Retinal pigment epithelial cell (primary cell): ENCODE measurements at regions not wholly inside any gene's neighbourhood (a gene's known extent, or its start where the extent isn't known, plus 50 kb on each side); places are given as distances from the start of the nearest gene placed in this dataset.

ENCODE experiments used
- DNase-seq: peaks from one replicate; pipeline ENCODE4 v3.0.0-alpha.2; 2010; ENCODE audit warnings: low read depth
- H3K4me3 ChIP-seq: 2 replicates; pipeline ENCODE4 v1.5.1; 2011; ENCODE audit warnings: mild to moderate bottlenecking, low read length, control low read depth, moderate library complexity
- CTCF ChIP-seq: conservative IDR thresholded peaks from 2 replicates; pipeline ENCODE4 v1.5.1; 2011; ENCODE audit warnings: low read depth, low read length, control low read depth, inconsistent platforms

DNA sequence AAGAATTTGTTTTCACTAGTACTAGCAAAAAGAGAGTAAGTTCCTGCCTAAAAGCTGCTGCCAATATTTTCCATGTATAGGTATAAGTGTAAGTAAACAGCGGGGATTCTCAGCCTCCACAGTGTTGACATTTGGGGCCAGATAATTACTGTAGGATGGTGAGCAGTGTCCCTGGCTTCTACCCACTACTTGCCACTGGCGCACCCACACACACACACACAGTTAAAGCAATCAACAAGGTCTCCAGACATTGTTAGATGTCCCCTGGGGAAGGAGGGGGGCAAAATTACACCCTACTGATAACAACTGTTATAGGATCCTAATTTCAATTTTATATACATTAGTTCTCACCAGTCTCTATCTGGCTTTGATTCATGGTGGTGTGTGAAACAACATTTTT, 417.0 kb upstream of the PSMD7 start:
- DNase-seq = no peak
- TF ChIP-seq CTCF = no peak
- no peak overlapping the region for H3K4me3 ChIP-seq

GRCh38 chr16:73878611-73879010, 418.0 kb upstream of the PSMD7 start:
- peak; percentile 36 for DNase-seq
- TF ChIP-seq CTCF = peak; percentile 64
- H3K4me3 ChIP-seq = no peak overlapping the region

DNA sequence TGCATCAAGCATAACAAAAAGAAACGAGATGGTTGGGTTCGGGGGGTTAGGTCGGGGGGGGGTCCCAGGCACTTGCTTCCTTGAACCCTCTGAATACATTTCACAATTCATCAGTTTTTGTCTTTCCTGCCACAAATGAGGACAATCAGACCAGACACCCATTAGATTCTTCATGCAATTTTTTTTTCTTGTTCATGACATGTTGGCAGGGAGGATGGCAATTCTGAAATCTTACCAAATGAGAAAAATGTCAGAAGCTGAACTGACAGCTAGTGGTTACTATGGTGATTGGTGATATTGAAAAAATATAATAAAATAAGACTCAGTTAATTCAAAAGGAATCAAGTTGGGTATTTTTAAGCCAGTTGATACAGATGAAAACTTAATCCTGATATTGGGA, 419.5 kb upstream of the PSMD7 start:
- TF ChIP-seq CTCF = no peak
- no peak overlapping the region for H3K4me3 ChIP-seq
- no peak for DNase-seq

GRCh38 chr16:73875996-73876690, 420.5 kb upstream of the PSMD7 start:
- no peak overlapping the region for H3K4me3 ChIP-seq
- no peak for TF ChIP-seq CTCF
- no peak for DNase-seq

GRCh38 chr16:73874324-73874723, 422.3 kb upstream of the PSMD7 start:
- no peak for TF ChIP-seq CTCF

GRCh38 chr16:73873643-73874042, 423.0 kb upstream of the PSMD7 start:
- no peak for DNase-seq
- H3K4me3 ChIP-seq = no peak overlapping the region
- TF ChIP-seq CTCF = no peak

More at GRCh38 chr16:73874324-73874723, 422.3 kb upstream of the PSMD7 start:
- no peak overlapping the region for H3K4me3 ChIP-seq
- DNase-seq = no peak

GRCh38 chr16:73872856-73873255, 423.8 kb upstream of the PSMD7 start:
- no peak for DNase-seq
- TF ChIP-seq CTCF = no peak
- no peak overlapping the region for H3K4me3 ChIP-seq
